DND-41 (cell line): ENCODE measurements at regions not wholly inside any gene's neighbourhood (a gene's known extent, or its start where the extent isn't known, plus 50 kb on each side); places are given as distances from the start of the nearest gene placed in this dataset.

Experiments used
- ATAC-seq: fragments of 200-7000 bp; cut with Tn5 transposase; 3 replicates; pipeline ENCODE4 v1.9.1; 2021; ENCODE audit warnings: low read depth; ENCODE audit not compliant: insufficient read depth
- DNase-seq: peaks from one replicate; pipeline ENCODE4 v3.0.0-alpha.2; 2020
- H2AFZ ChIP-seq: 2 replicates; pipeline ENCODE4 v1.6.0; 2012; ENCODE audit warnings: low read depth, low read length
- H3K27ac ChIP-seq: 2 replicates; pipeline ENCODE4 v1.5.1; 2012; ENCODE audit warnings: low read length, inconsistent platforms
- H3K27me3 ChIP-seq: fragments of 200-600 bp; sonication (generic); 2 replicates; pipeline ENCODE4 v1.6.0; 2012; ENCODE audit warnings: low read length, mild to moderate bottlenecking, inconsistent platforms; ENCODE audit not compliant: insufficient read depth, poor library complexity
- H3K36me3 ChIP-seq: 2 replicates; pipeline ENCODE4 v1.5.1; 2012; ENCODE audit warnings: low read length, inconsistent platforms; ENCODE audit not compliant: insufficient read depth
- H3K4me1 ChIP-seq: 2 replicates; pipeline ENCODE4 v1.5.1; 2012; ENCODE audit warnings: mild to moderate bottlenecking, low read length; ENCODE audit not compliant: insufficient read depth
- H3K4me2 ChIP-seq: 2 replicates; pipeline ENCODE4 v1.6.0; 2012; ENCODE audit warnings: mild to moderate bottlenecking, moderate library complexity, low read length, inconsistent platforms; ENCODE audit not compliant: insufficient read depth
- H3K4me3 ChIP-seq, 2 experiments: fragments of 200-600 bp in 1 of 2; shearing (Covaris generic) in 1 of 2; 2 replicates each; pipeline ENCODE4 v1.5.1; 2012 to 2016; ENCODE audit warnings: inconsistent platforms in 2 of 2, low read length in 2 of 2, mild to moderate bottlenecking in 2 of 2, low read depth in 1 of 2, moderate library complexity in 1 of 2
- H3K79me2 ChIP-seq: 2 replicates; pipeline ENCODE4 v1.6.0; 2012; ENCODE audit warnings: low read length, inconsistent platforms; ENCODE audit not compliant: insufficient read depth
- H3K9ac ChIP-seq: 2 replicates; pipeline ENCODE4 v1.6.0; 2012; ENCODE audit warnings: low read depth, mild to moderate bottlenecking, inconsistent platforms, low read length, moderate library complexity
- H3K9me3 ChIP-seq: 2 replicates; pipeline ENCODE4 v1.5.1; 2012; ENCODE audit warnings: low read length, moderate library complexity, mild to moderate bottlenecking, inconsistent platforms; ENCODE audit not compliant: insufficient read depth, severe bottlenecking
- H4K20me1 ChIP-seq: 2 replicates; pipeline ENCODE4 v1.6.0; 2012; ENCODE audit warnings: low read length; ENCODE audit not compliant: insufficient read depth
- CTCF ChIP-seq: IDR thresholded peaks from 2 replicates; pipeline ENCODE4 v1.5.1; 2012; ENCODE audit warnings: borderline replicate concordance, low read length, moderate library complexity, mild to moderate bottlenecking; ENCODE audit not compliant: poor library complexity, severe bottlenecking; ENCODE audit errors: extremely low read depth
- EZH2 ChIP-seq: IDR thresholded peaks from 3 replicates; pipeline ENCODE4 v1.6.1; 2012; ENCODE audit warnings: borderline replicate concordance, low read depth, mild to moderate bottlenecking, moderate library complexity, low read length, inconsistent platforms; ENCODE audit not compliant: severe bottlenecking

- ATAC-seq (no peak), DNase-seq (no peak)
- TF ChIP-seq EZH2, result no peak
- TF ChIP-seq CTCF, result no peak
- Histone ChIP-seq H3K9ac (no peak overlapping the region), H3K4me1 (no peaks in the 10 kb centered on the region), H3K79me2 (no peaks in the 10 kb centered on the region), H3K27me3 (no peaks in the 10 kb centered on the region), H2AFZ (no peak overlapping the region), H3K9me3 (no peaks in the 10 kb centered on the region), H3K4me2 (no peak overlapping the region), H3K36me3 (no peaks in the 10 kb centered on the region), H4K20me1 (no peaks in the 10 kb centered on the region), H3K27ac (no peak overlapping the region), H3K4me3 (no peak overlapping the region)
These were observed 184.5 kb upstream of the MARCKS start for GRCh38 chr6:113672491-113673149.

GRCh38 chr6:113674075-113674474 lies 183.1 kb upstream of the MARCKS start:
- ATAC-seq (no peak), DNase-seq (no peak)
- Histone ChIP-seq H3K79me2 (no peaks in the 10 kb centered on the region), H3K9ac (no peak overlapping the region), H3K4me1 (no peaks in the 10 kb centered on the region), H4K20me1 (no peaks in the 10 kb centered on the region), H3K4me3 (no peak overlapping the region), H3K9me3 (no peaks in the 10 kb centered on the region), H3K36me3 (no peaks in the 10 kb centered on the region), H2AFZ (no peak overlapping the region), H3K27me3 (no peaks in the 10 kb centered on the region), H3K27ac (no peak overlapping the region), H3K4me2 (no peak overlapping the region)
- TF ChIP-seq EZH2 (no peak), CTCF (no peak)

GRCh38 chr6:113676057-113676456 lies 181.1 kb upstream of the MARCKS start:
- no peak overlapping the region for H3K27ac ChIP-seq
- TF ChIP-seq CTCF (no peak), EZH2 (no peak)
- H3K4me2 ChIP-seq, result no peak overlapping the region
- H4K20me1 ChIP-seq, result no peaks in the 10 kb centered on the region
- H3K36me3 ChIP-seq, result no peaks in the 10 kb centered on the region
- H3K9ac ChIP-seq, result no peak overlapping the region
- no peaks in the 10 kb centered on the region for H3K79me2 ChIP-seq
- DNase-seq (no peak), ATAC-seq (no peak)
- no peak overlapping the region for H3K4me3 ChIP-seq
- H3K27me3 ChIP-seq, result no peaks in the 10 kb centered on the region
- no peaks in the 10 kb centered on the region for H3K4me1 ChIP-seq
- no peak overlapping the region for H2AFZ ChIP-seq
- H3K9me3 ChIP-seq, result no peaks in the 10 kb centered on the region
